Hepatocyte (in vitro differentiated cells): ENCODE measurements at regions not wholly inside any gene's neighbourhood (a gene's known extent, or its start where the extent isn't known, plus 50 kb on each side); places are given as distances from the start of the nearest gene placed in this dataset.

Experiments
- CTCF ChIP-seq: fragments of 200-600 bp; sonication (generic); IDR thresholded peaks from 2 replicates; pipeline ENCODE4 v1.5.1; 2016; ENCODE audit warnings: antibody characterized with exemption, mild to moderate bottlenecking; ENCODE audit not compliant: poor library complexity
- EZH2 ChIP-seq: fragments of 200-600 bp; sonication (generic); IDR thresholded peaks from 2 replicates; pipeline ENCODE4 v1.6.1; 2016; ENCODE audit warnings: antibody characterized with exemption, mild to moderate bottlenecking, borderline replicate concordance

GRCh38 chr3:29083676-29084075 is 197.2 kb upstream of the RBMS3 start:
- TF ChIP-seq CTCF (no peak), EZH2 (no peak)
